ENCODE measurements at regions not wholly inside any gene's neighbourhood (a gene's known extent, or its start where the extent isn't known, plus 50 kb on each side); places are given as distances from the start of the nearest gene placed in this dataset.

DNA sequence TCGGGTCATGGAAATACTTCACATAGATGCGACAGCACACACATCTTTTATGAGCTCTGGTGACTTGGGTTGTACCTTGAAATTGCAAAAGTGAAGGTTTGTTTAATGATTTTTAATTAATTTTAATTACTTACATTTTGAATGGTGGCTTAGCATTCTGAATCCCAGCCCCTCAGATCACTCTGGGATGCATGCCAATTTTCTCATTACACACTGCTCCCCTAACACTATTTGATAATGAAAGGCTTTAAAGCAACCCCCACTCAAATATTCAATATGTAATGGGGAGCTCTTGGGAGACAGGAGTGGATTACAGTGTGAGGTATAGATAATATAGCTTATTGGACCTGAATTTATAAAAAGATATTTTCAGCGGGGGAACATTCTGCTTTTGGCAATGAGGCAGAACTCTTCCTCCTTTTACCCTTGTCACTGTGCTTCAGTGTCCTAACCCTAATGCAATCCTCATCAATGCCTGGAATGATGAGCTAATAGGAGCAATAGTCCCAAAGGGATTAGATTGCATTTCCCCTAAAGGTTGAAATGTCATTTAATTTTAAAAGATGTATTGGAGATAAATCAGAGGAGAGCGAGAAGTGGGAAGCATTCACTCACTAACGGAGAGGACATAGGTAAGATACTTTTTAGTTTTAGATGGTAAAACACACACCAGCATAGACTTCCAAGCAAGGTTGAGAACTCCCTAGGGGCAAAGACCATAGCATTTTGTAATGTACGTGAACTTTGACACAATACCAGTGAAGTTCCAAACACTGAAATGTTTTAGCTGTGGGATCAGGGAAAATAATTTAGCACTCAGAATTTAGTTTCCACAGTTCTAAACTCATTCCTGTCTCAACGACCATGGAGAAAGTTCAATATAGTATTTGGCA is 384.1 kb upstream of the PLXNA2 start:
- no peak for DNase-seq (ENCODE audit: low read depth, low spot score)
- in situ Hi-C loops (cut with HindIII; ENCODE audit: low pct_unique_long_range_greater_than_20kb, low sequenced_read_pairs), result no loop called here

DNA sequence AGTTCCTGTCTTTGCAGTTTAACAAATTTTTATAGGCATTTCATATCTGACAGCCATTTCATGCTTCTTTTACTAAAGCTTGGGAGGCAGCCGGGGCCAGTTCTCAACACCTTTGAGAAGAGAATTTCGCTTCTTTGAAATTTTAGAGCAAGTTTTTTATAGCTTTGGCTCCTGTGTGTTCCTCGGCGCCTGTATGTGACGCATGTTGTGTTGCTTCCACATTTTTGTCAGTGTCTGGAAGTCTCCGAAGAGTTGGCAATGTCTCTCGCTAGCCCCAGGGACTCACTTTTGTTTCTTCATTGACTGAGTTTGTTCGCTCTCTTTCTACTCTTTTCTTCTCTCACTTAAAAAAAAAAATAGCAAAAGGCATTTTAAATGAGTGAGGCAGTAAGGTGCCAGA is 386.9 kb upstream of the PLXNA2 start:
- in situ Hi-C loops (cut with HindIII; ENCODE audit: low pct_unique_long_range_greater_than_20kb, low sequenced_read_pairs), result no loop called here

DNA sequence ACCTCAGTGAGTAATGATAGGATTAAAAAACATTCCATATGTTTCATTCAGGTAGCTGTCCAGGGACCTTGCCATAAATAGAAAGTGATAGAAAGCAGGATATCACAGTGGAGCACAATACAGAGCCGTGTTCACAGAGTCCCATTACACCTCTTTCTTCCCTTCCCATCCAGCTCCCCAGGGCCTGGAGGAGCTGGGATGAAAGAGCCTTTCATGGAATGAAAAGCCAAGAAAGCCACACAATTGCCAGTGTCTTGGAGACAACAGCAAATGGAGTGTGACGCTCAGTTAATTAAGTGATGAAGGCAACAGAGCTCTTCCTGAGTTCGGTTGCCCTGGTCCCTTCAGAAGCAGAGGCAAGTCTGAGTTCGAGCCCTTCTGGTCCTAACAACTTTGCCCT is 387.3 kb upstream of the PLXNA2 start:
- in situ Hi-C loops (cut with HindIII; ENCODE audit: low pct_unique_long_range_greater_than_20kb, low sequenced_read_pairs), result no loop called here
- DNase-seq (ENCODE audit: low read depth, low spot score), result peak; percentile 73

More for the DNA sequence above, 386.9 kb upstream of the PLXNA2 start:
- peak; percentile 11 for DNase-seq (ENCODE audit: low read depth, low spot score)

DNA sequence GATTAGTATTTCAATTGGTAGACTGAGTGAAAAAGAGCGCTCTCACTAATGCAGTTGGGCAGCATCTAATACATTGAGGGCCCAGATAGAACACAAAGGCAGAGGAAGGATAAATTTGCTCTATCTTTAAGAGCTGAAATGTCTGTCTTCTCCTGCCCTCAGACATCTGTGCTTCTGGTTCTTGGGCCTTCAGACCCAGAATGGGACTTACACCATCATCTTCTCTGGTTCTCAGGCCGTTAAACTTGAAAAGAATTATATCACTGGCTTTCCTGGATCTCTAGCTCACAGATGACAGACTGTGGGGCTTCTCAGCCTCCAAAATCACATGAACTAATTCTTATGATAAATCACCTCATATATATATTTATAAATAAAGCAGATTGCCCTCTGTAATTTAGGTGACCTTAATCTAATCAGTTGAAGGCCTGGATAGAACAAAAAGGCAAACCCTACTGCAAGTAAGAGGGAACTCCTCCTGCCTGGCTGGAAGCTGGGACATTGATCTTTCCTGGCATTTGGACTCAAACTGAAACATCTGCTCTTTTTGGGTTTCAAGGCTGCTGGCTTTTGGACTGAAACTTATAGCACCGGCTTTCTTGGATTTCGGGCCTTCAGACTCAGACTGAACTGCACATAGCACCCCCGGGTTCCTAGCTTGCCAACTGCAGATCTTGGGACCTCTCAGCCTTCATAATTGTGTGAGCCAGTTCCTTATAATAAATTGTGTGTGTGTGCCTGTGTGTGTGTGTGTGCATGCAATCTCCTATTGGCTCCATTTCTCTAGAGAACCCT is 390.4 kb upstream of the PLXNA2 start:
- DNase-seq (ENCODE audit: low read depth, low spot score), result no peak
- in situ Hi-C loops (cut with HindIII; ENCODE audit: low pct_unique_long_range_greater_than_20kb, low sequenced_read_pairs), result no loop called here

DNA sequence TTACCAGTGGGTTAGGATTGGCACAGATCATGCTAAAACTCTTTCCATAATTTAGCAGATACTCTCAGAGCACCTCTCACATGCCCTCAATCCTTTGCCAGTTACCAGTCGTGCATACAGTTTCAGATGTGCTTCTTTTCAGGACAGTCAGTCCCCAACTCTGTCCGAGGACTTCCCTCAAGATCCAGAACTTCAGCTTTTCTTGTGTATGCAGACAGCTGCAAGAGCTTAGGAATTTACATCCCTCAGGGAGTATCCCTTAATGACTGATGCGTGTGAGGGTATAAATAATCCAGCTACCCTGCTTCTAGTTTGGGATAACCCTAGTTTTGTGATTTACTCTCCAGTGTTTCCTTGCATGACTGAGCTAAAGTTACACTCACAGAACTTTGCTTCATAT is 393.0 kb upstream of the PLXNA2 start:
- in situ Hi-C loops (cut with HindIII; ENCODE audit: low pct_unique_long_range_greater_than_20kb, low sequenced_read_pairs), result no loop called here
- DNase-seq (ENCODE audit: low read depth, low spot score), result no peak

DNA sequence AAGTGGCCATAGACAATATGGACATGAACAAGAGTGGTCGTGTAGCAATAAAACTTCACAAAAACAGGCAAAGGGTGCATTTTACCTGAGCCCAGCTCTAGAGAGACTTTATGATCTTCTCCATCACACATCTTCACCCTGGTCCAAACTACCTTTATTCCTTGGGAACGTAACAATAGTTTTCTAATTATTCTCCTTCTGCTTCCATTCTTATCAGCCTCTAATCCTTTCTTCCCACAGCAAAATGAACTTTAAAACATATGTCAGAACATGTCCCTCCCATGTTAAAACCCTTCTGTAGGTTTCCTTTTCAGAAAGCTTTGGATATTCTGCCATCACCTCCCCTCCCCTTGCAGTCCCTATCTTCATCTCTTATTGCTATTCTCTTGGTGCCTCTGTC is 395.2 kb upstream of the PLXNA2 start:
- no peak for DNase-seq (ENCODE audit: low read depth, low spot score)
- in situ Hi-C loops (cut with HindIII; ENCODE audit: low pct_unique_long_range_greater_than_20kb, low sequenced_read_pairs), result no loop called here

DNA sequence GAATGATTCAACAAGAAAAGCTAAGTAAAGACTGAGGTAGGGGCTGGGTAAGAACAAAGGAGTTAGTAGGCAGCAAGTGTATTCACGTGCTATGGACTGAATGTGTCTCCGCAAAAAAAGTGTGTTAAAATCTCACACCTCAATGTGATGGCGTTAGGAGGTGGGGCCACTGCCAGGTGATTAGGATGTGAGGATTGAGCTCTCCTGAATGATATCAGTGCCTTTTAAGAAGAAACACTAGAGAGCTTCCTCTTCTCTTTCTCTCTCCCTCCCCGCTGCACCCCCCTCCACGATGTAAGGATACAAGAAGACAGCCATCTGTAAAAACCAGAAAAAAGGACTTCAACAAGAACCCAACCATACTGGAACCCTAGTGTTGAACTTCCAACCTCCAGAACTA is 396.1 kb upstream of the PLXNA2 start:
- no peak for DNase-seq (ENCODE audit: low read depth, low spot score)
- in situ Hi-C loops (cut with HindIII; ENCODE audit: low pct_unique_long_range_greater_than_20kb, low sequenced_read_pairs), result no loop called here

DNA sequence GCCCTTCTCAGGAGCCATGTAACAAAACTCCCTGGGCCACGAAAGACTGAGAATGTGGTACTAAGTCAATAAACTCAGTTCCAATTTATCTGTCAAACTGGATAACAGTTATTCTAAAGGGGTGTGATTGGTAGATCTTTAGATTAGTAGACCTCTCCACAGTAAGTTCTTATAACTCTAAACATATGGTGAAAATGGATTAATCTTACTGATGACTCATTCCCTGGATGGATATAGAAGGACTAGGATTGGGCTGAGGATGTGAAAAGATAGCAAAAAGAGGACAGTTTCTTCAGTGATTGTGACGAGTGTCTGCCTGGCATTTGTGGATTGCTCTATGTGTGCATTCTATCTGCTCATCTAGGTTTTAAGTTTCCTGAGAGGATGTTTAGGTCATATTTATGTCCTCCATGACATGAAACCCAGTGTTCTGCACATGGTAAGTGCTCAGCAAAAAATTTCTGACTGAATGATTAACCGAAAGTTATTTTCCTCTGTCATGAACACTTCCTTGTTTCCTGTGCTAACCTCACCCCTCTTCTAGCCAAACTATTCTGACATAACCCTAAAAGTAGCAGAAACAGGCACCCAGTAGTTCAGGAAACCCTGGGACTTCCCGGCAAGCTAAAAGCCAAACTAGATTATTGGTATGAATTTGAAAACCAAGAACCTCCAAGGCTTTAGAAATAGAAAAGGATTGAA is 397.5 kb upstream of the PLXNA2 start:
- no peak for DNase-seq (ENCODE audit: low read depth, low spot score)
- in situ Hi-C loops (cut with HindIII; ENCODE audit: low pct_unique_long_range_greater_than_20kb, low sequenced_read_pairs), result no loop called here

DNA sequence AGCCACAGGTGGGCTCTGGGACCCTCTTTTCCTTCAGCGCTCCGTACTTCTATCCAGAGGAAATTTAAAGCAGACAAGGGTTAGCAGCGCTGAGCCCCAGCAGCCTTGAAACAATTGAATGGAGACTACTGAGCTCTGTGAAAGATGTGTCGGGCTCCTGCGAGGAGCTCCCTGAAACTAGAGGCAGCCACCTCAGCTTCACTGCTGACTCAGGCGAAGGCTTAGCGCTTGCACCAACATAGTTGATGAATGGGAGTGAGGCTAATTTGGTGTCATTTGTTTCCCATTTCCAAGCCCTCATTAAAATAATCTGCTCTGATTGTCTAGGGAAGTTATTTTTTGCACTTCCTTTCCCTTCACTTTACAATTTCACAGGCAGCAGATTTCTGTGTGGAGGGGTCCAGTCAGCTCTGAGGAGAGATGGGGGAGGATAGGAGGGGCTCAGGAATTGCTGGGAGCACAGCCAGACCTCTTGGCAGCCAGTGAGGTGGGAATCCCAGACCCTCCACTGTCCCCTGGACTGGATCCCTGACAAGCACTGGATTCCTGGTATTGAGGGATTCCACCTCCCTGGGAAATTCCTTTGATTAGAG is 398.9 kb upstream of the PLXNA2 start:
- DNase-seq (ENCODE audit: low read depth, low spot score), result no peak
- in situ Hi-C loops (cut with HindIII; ENCODE audit: low pct_unique_long_range_greater_than_20kb, low sequenced_read_pairs), result no loop called here

DNA sequence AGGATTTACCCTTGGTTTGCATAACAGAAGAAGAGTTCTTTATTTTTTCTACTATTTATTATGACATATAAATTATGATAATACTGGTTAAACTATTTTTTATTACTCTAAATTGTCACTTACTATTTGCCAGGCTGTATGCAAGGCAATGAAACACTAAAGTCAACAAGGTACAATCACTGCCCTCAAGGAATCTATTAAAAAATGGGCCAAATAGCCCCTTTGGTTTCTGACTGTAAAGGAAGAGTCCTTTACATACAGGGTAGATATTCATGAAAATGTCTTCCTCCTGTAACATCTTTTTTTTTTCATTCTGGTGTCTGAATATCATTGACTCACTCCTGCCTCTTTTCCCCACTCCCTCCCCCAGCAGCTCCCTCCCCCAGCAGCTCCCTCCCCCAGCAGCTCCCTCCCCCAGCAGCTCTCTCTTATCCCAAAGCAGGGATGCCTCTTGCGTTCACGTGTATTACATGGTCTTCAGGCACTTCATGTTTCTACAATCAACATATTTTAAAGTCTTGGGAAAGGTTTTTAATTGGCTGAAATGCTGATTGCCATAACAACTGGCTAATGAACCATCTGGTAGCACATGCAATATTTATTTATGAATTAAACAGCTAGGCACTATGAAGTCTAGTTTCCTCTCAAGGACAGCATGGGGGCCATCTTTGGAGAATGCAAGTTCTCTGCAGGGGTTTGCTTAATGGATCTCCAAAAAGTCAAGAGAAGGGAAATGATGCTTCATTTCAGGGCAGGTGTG is 400.4 kb upstream of the PLXNA2 start:
- no peak for DNase-seq (ENCODE audit: low read depth, low spot score)
- in situ Hi-C loops (cut with HindIII; ENCODE audit: low pct_unique_long_range_greater_than_20kb, low sequenced_read_pairs), result no loop called here

DNA sequence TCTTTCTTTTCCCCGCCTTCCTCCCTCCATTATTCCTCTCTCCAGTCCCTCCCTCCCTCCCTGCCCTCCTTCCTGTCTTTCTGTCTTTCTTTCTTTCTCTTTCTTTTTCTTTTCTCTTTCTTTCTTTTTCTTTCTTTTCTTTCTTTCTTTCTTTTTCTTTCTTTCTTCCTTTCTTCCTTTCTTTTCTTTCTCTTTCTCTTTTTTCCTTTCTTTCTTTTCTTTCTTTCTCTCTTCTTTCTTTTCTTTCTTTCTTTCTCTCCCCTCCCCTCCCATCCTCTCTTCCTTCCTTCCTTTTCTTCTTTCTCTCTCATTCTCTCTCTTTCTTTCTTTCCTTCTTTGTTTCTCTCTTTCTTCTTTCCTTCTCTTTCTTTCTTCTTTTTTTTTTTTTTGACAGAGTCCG is 402.2 kb upstream of the PLXNA2 start:
- DNase-seq (ENCODE audit: low read depth, low spot score), result no peak
- in situ Hi-C loops (cut with HindIII; ENCODE audit: low pct_unique_long_range_greater_than_20kb, low sequenced_read_pairs), result no loop called here

DNA sequence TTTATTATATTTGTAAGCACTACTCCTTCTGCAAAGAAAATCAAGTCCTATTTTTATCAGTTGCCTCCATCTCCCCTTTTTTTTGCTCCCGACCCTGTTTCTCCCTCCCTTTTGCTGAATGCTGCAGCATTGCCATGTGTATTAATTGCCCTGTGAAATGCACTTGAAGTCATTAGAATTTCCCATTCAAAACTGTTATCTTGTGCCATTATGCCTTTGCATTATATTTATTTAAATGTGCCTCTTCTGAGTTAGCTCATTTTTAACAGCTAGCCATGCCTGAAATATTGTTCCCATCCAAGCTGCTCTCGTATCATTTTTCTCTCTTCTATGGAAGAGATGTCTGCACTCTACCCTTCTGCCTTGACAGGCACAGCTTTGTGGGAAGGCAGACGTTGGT is 404.0 kb upstream of the PLXNA2 start:
- in situ Hi-C loops (cut with HindIII; ENCODE audit: low pct_unique_long_range_greater_than_20kb, low sequenced_read_pairs), result no loop called here

DNA sequence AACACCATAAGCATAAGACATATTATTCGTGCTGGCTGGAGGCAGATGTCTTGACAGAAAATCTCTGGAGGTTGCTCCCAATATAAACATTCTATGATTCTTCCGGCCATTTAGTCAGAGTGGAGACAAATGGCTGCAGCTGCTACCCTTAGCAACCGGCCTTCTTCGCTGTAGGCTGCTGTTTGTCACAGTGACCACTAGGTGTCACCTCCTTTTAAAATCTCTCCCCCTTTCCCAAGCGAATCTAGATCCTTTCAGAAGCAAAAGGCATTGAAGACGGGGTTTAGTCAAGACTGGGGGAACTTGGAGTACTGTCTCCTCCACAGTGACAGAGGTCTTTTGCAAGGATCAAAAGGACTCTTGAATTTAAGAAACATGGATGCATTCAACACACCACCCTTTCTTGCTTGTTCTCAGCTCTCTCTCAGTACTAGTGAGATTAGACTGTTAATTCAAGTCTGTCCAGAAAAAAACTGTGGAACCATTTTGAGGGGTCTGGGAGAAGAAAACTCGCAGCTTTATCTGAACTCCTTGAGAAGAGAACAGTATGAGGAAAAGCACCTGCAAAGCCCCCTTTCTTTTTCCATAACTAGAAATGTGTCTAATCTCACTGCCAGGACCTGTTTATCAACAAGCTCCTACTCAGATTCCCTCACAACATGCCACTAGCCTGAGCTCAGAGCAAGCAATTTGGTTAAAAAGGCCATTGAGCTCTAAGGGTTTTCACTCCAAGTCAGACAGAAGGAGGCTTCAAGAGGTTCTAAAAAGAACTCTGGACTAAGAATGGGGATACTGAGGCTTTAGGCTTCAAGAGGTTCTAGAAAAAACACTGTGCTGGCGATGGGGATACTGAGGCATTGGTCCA is 408.3 kb upstream of the PLXNA2 start:
- in situ Hi-C loops (cut with HindIII; ENCODE audit: low pct_unique_long_range_greater_than_20kb, low sequenced_read_pairs), result no loop called here

More for the DNA sequence above, 404.0 kb upstream of the PLXNA2 start:
- DNase-seq (ENCODE audit: low read depth, low spot score), result no peak

DNA sequence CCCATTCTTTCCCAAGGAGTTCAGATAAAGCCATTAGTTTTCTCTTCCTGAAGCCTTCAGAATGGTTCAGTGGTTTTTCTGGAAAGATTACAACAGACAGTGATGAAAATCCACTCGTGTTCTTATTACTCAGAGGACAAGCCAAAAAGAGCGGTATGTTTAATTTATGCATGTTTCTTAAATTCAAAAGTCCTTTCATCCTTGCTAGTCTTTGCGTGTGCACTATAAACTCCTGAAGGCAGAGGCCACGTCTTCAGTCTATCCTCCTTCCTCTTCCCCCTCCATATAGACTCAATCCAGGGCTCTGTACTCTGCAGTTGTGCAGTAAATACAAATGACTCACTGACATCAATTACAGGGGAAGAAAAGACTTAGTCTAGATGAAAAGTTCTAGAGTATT is 409.2 kb upstream of the PLXNA2 start:
- in situ Hi-C loops (cut with HindIII; ENCODE audit: low pct_unique_long_range_greater_than_20kb, low sequenced_read_pairs), result no loop called here
- no peak for DNase-seq (ENCODE audit: low read depth, low spot score)

More for the DNA sequence above, 408.3 kb upstream of the PLXNA2 start:
- peak; percentile 76 for DNase-seq (ENCODE audit: low read depth, low spot score)

DNA sequence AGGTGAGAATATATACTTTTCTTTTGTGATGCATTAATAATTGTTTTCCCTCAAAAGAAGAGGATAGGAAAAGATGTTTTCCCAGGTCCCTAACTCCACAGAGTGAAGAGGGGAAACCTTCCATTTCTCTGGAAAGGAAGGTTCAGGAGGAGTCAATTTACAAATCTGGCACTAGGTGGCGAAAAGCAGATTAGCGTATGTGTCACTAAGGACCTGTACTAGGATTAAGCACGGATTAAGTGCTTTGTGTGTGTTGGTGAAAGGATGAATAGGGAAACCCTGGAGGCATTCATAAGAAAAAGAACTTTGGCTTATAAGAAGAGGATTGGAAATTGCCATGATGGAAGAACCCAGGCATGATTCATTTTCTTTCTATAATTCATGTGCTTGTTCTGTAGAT is 410.1 kb upstream of the PLXNA2 start:
- in situ Hi-C loops (cut with HindIII; ENCODE audit: low pct_unique_long_range_greater_than_20kb, low sequenced_read_pairs), result no loop called here
- peak; percentile 60 for DNase-seq (ENCODE audit: low read depth, low spot score)

DNA sequence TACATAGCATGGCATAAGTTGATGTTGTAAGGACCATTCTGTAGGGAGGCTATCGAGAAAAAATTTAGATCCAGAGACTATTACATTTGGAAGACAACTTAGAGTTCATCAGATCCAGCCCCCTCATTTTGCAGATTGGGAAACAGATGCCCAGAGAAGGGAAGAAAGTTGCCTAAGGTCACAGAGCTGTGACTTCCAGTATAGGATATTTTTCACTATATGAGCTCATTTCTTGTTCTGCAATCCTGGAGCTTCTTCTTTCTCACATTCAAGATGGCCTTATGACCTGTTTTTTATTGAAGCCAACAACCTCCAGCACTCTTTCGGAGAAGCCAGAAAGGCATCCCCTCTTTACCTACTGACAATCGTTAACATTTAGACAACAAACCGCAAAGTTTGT is 421.8 kb upstream of the PLXNA2 start:
- in situ Hi-C loops (cut with HindIII; ENCODE audit: low pct_unique_long_range_greater_than_20kb, low sequenced_read_pairs), result no loop called here
- no peak for DNase-seq (ENCODE audit: low read depth, low spot score)

Data from SK-MEL-5 (cell line).